Activated CD8-positive, alpha-beta memory T cell treated with anti-CD3 and anti-CD28 coated beads, Interleukin-2, amount 50 U/mL, for 1 hour (primary cell): ENCODE measurements at regions not wholly inside any gene's neighbourhood (a gene's known extent, or its start where the extent isn't known, plus 50 kb on each side); places are given as distances from the start of the nearest gene placed in this dataset.

Source experiments
- DNase-seq: peaks from one replicate; pipeline ENCODE4 v3.0.0-alpha.2; 2020; ENCODE audit errors: extremely low read depth

DNA sequence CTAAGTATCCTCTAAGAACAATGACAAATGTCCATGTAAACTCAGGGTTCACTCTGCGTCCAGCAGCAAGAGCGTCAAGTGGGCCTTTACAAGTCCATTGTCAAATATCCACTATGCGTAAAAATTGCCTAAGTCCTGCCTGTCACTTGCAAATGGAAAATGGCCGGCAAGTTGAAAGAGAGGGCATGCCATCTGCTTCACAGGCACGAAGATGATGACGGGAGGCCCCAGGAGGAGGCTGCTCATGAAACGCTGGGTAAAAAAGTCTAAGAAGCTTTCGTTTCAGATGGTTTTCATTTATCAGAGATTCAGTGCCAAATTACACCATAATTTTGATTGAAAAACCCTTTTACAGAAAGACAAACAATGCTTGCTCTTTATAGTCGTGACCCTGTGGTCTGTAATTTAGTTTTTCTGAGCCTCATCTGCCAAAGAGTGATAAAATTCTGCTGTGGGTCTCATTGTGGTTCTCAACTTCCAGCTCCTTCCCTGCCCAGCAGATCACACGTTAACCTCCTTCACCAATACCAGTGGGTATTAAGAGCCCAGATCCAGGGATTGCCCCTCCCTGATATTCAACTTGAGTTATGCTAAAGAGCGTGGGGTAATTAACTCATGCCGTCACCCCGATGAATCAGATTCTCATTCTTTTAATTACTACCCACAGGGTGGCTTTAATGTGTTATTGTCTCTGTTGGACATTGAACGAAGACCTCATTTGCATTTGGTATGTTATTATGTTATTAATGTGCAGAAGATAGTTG is 160.2 kb upstream of the ALKAL2 start:
- no peak for DNase-seq

DNA sequence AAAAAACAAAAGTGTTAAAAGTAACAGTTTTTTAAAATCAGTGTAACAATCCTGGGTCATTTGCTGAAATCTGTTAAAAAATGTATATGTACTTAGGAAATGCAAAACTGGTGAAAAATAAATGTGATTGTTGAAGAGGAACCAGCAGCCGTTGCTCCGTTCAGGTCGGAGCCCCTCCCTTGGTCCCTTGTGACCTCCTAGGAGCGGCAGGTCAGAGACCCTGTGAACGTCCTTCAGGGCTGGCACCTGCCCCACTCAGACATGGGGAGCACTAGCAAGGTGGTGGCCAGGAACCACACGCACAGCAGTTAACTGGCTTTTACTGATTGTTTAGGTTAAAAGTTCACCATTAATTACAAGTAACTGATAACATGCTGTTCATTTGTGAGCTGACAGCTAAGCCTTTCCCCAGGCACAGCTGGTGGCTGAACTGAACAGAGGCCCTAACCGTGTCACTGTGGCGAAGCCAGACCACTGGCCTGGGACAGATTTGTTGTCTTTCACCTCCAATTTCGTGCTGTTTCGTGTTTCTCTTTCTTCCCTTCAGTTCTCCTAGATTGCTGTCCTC is 159.2 kb upstream of the ALKAL2 start:
- no peak for DNase-seq

DNA sequence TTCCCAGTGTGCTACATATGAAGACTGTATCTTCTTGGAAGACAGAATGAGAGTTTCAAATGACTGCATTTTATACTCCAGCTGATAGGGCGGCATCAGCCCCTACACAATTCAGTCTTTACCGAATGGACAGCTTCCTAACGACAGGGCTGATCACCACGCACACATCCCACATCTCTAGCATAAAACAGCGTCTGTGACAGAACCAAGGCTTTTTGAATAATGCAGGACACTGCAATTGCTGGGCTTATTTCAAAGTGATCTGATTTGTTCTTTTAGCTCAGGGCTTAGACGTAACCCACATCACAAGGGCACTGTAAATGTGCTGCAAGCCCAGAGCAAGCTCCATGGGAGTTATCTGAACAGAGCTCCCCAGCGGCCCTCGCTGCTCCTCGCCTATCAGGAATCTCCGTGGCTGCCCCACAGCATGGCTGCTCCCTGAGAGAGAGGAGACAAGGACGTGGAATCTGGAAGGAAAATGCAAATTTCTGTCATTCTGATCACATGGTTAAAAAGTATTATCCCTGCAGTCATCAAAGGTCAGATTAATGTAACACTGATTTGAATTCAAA is 158.5 kb upstream of the ALKAL2 start:
- DNase-seq, result no peak

DNA sequence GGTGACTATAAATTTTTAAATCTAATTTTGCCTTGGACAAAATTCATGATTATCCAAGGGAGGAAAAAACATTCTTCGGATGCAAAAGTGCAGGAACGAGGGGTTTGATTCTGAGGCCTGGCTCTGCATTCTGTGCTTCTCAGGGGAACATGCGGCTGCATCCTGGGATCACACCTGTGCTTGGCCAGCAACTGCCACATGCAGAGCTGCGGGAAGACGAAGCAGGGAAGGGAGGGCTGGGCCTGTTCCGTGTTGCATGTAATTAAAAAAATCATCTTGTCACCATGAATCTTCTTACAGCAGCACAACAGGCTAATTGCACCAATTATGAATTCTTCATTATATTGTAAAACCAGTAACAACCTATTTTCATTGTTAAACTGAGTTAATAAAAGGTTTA is 158.0 kb upstream of the ALKAL2 start:
- DNase-seq, result no peak

- DNase-seq, result peak; percentile 37
These were observed 157.3 kb upstream of the ALKAL2 start for GRCh38 chr2:444937-445884.

DNA sequence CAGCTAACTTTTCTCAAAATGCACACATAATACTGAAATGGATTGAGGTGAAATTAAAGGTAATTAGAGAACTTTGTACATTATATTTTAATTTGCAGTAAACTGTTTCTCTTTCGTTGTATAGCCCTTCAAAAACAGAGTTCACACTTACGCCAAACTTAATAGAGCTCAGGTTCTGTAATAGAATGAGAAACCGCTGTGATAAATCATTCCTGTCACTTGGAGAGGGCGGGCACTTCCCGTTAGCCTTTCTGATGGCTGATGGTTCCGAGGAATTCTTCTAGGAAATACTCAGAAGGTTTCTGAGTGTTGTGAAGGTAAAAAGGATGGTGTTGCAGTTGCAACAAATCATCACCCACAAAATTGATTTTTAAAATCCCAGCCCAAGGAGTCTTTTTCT is 155.8 kb upstream of the ALKAL2 start:
- DNase-seq, result no peak

- DNase-seq, result no peak
These were observed 155.3 kb upstream of the ALKAL2 start for GRCh38 chr2:443216-443615.

DNA sequence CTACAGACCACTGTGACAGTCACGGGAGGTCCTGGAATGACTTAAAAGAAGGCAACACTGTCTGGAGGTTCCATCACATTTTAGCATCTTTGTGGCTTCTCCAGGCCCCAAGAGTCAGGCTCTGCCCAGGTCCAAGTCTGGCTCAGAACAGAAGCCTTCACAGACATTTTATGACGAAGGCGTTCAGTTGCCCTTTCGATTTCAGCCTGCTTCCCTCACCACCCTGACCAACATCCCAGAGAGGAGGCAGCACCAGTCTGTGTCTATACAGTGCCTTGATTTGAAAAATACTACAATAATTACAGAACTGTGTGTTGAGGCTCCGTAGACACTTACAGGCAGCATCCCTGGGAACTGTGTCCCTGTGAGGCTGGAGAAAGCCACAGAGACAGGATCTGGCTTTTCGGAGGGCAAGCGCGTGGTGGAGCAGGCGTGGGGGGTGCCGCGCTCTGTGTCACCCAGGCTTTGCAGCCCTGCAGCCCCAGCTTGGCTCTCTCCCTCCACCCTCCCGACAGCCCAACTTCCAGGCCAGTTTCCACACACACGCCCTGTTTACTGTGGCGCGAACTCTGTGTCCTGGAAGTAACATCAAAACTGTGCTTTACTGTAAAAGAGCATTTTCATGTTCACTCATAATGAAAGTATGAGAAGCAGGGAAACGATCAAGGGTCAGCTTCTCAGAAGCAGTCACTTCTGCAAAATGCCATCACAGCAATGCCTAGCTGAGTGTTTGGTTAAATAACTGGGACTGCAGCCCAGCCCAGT is 153.5 kb upstream of the ALKAL2 start:
- DNase-seq, result no peak

- no peak for DNase-seq
These were observed 152.5 kb upstream of the ALKAL2 start for GRCh38 chr2:440403-440740.

- DNase-seq, result no peak
These were observed 151.9 kb upstream of the ALKAL2 start for GRCh38 chr2:439556-440402.

GRCh38 chr2:439077-439476 is 151.2 kb upstream of the ALKAL2 start:
- DNase-seq, result no peak

- peak; percentile 54 for DNase-seq
These were observed 150.0 kb upstream of the ALKAL2 start for GRCh38 chr2:437756-438393.

DNA sequence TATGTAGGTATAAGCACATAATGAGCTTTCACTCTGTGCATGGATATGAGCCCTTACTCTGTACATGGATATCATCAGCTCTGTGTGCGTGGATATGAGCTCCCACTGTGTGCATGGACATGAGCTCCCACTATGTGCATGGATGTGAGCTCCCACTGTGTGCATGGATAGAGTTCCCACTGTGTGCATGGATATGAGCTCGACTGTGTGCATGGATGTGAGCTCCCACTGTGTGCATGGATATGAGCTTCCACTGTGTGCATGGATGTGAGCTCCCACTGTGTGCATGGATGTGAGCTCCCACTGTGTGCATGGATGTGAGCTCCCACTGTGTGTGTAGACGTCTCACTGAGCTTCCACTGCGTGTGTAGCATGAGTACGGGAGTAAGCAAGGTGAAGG is 149.3 kb upstream of the ALKAL2 start:
- no peak for DNase-seq

GRCh38 chr2:436205-436604 is 148.3 kb upstream of the ALKAL2 start:
- no peak for DNase-seq

DNA sequence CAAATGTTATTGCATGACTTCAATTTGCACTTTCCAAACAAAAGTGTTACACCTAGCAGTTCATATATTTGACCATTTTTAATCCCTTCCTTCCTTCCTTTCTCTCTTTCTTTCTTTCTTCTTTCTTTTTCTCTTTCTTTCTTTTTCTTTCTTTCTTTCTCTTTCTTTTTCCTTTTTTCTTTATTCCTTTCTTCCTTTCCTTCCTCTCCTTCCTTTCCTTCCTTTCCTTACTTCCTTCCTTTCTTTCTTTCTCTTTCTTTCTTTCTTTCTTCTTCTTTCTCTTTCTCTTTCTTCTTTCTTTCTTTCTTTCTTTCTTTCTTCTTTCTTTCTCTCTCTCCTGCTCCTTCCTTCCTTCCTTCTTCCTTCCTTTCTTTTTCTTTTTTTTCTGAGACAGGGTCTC is 146.7 kb upstream of the ALKAL2 start:
- DNase-seq, result no peak

DNA sequence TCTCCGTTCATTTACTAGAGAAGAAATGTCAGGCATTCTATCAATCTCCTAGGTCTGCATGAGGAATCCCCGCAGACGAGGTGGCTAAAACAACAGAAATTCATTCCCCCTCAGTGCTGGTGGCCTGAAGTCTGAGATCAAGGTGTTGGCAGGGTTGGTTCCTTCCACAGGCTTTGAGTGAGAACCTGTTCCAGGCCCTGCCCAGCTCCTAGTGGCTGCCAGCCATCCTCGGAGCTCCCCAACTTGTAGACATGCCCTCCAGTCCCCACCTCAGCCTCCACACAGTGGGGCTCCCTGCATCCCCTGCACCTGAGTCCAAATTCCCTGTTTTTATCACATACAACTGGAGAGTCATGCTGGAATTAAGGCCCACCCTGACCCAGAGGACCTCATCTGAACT is 145.3 kb upstream of the ALKAL2 start:
- no peak for DNase-seq

DNA sequence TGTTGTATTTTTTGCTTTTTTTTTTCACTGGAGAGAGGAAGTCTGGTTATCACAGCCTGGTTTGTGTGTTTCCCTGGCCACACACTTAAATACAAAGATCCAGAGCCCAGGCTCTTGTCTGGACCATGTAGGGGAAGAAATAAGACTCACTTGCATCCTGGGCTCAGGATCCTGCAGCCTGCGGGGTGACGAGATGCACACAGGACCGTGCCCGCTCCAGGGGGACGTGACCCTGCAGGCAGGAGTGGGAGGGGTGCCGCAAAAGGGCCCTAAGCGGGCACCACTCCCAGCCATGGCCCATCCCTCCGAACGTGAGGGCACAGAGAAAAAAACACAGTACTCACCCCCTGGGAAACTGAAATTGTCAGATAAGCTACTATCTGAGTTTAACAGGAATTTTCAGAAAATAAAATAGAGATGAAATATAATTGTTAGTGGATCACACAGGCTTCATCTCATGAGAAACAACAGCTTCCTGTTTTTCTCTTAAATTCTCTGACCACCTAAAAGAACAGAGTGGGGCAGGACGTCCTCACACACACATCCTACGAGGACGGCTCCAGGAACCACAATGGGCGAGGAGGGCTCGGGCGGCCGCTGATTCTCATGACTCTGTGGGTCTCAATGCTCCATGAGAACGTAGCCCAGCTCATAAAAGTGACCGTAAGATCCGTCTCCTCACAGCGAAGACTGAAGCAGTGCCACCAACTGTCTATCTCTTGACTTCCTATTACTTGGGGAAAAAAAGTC is 142.6 kb upstream of the ALKAL2 start:
- DNase-seq, result no peak

GRCh38 chr2:429575-430254 is 141.8 kb upstream of the ALKAL2 start:
- DNase-seq, result no peak

DNA sequence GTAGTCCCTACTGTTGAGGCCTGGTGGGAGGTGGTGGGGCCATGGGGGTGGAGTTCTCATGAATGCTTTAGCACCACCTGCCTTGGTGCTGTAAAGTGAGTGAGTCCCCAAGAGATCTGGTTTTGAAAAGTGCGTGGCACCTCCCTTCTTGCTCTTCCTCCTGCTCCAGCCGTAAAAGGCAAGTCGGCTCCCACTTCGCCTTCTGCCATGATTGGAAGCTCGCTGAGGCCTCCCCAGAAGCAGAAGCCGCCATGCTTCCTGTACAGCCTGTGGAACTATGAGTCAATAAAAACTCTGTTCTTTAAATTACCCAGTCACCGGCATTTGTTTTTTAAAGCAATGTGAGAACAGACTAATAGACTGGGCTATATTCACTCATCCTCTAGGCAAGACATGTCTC is 141.3 kb upstream of the ALKAL2 start:
- DNase-seq, result no peak
